Left colon (tissue), 2 donors: ENCODE measurements at regions not wholly inside any gene's neighbourhood (a gene's known extent, or its start where the extent isn't known, plus 50 kb on each side); places are given as distances from the start of the nearest gene placed in this dataset.

Experiments used
- ATAC-seq: fragments of 200-7000 bp; cut with Tn5 transposase; one replicate; pipeline ENCODE4 v1.9.1; 2020; ENCODE audit warnings: mild to moderate bottlenecking, moderate library complexity
- DNase-seq, 2 donors: peaks; one replicate each; pipeline ENCODE4 v3.0.0-alpha.2; 2020
- intact Hi-C, 2 donors: fragments of 100-400 bp; cut with DNase I in 1 of 2; cut with micrococcal nuclease in 1 of 2; formaldehyde crosslinking; loops; one replicate each; pipeline versions ENCODE4 v1.11.2 to v1.14.0; 2022; cut with DNase I, micrococcal nuclease
- donor health status: DM: no; HTN: no; CAD: no.
- donor health status: DM: yes; HTN: yes; CAD: no.

DNA sequence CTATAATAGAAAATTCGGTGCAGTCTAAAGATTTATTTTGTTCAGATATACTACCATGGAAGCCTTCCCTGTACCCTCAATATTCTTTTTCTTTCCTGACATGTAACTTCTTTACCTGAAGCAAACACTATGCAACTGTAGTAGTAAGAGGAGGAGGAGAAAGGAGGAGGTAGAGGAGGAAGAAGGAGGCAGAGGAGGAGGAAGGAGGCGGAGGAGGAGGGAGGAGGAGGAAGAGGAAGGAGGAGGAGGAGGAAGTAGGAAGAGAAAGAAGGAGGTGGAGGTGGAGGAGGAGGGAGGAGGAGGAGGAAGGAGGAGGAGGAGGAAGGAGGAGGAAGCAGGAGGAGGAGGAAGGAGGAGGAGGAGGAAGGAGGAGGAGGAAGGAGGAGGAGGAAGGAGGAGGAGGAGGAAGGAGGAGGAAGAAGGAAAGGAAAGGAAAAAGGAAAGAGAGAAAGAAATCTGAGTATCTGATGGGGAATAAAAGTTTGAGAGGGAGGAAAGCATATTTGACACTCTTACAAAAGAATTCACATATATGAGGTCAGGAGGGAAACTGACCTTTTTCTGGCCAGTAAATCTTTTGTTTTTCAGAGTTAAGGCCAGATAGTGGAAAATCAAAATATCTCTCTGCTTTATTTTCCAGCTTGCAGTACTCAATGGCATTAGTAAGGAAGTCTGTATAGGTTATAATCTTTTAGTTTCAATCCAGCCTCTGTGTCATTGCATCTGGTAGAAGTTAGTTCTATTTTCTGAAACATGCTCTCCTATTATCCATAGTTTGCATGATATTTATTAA is 114.5 kb upstream of the LPAR1 start:
- ATAC-seq = no peak
- no peak for DNase-seq
- intact Hi-C loops = no loop called here

GRCh38 chr9:111151537-111151936 is 113.3 kb upstream of the LPAR1 start:
- intact Hi-C loops = no loop called here
- DNase-seq (no peak), ATAC-seq (no peak)

DNA sequence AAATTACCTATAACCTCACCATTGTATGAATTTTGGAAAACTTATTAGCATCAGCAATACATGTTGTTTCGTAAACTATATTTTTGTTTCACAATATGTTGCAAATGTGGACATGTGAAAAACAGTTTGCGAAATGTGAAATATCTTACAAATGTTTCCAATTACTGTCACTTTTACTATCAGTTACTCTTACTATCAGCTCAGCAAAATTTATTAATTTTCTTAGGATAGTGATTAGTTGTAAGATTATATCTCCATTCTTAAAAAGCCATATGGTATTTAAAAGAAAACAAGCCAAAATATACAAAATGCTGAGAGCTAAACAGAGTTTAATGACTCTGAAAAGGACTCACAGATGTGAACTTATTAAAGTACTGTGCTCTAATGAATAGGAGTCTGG is 111.9 kb upstream of the LPAR1 start:
- ATAC-seq (no peak), DNase-seq (no peak)
- intact Hi-C loops = no loop called here

DNA sequence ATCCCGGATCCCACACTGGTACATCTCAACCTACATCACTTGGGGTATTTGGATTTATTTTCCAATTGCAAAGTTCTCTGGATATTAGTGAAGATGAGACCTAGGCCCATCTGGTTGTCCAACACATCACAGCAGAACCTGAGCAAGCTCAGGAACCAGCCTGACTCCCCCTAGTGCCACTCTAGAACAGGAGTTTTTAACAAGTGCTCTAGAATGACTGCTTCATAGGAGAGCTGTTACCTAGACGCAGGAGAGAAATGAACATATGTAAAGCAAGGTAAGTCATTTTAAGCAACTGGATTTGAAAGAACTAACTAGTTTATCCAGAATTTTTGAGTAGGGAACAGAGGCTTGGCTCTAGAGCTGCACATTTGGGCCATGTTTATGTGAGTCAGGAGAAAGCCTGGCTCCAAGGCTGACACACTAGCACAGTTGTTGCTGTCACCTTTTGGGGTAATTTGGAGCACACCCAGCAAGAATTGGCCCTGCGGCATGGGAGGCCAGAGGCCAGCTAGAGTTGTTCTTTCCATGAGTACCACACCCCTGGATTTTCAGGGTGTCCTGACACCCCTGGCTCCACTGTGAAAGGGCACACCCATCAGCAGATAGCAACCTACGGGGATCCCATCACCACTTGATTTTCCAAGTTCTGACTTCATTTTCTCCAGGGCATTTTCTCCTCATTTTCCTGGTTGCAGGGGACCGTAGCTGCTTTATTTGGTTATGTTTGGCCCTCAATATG is 110.9 kb upstream of the LPAR1 start:
- DNase-seq (no peak), ATAC-seq (no peak)
- intact Hi-C loops = no loop called here

DNA sequence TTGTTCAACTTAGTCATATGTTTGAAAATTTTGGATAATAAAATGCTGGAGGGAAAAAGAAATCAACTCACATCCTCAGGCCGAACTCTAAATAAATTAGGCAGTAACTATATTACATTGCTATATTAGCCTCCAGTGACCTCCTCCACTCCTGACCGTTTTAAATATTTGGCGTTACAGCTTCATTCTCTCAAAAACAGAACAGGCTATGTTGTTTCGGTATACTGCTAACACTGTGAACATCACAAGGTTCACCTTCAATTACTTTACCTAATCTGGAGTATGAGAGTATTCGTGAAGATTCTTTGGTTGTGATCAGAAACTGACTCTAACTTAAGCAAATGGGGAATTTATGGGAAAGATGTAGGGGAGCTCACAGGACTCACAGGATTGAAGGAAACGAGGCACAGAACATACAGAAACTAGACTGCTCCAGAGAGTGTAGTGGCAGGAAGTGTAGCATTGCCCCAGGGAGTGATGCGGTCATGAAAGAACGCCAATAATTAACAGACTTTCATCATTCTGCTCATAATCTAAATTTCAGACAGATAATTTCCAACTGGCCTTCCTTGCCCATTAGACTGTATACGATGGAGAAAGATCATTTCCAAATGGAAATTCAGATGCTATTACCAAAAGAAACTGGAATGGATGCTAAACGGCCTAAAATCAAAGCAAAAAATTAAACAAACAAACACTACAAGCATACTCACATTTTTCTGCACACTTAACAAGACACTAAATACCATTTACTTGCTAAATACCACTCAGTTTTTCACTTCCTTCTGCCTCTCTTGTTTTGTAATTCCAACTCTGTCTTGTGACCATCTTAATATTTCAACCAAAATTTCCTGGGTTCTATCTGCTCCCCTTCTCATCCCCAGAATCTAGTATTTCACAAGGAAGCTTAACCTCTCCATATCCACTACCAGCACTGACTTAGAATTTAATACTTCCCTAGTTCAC is 110.1 kb upstream of the LPAR1 start:
- ATAC-seq (no peak), DNase-seq (no peak)
- intact Hi-C loops = no loop called here

DNA sequence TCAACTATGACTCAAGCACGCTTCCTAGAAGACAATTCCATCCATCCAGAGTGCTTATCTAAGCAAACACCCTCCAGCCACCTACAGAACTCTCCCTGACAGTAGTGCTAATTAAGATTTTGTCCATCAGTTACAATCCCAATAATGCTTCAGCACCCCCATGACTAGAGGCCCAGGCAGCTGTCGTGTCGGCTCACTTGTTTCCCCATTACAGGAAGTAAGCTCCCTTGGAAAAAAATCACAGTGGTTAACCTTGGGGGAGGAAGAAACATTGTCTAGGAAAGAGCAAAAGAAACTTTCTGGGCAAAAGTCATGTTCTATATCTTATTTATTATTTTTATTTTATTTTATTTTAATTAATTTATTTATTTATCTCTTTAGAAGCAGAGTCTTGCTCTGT is 108.8 kb upstream of the LPAR1 start:
- no peak for ATAC-seq
- intact Hi-C loops = no loop called here
- no peak for DNase-seq

DNA sequence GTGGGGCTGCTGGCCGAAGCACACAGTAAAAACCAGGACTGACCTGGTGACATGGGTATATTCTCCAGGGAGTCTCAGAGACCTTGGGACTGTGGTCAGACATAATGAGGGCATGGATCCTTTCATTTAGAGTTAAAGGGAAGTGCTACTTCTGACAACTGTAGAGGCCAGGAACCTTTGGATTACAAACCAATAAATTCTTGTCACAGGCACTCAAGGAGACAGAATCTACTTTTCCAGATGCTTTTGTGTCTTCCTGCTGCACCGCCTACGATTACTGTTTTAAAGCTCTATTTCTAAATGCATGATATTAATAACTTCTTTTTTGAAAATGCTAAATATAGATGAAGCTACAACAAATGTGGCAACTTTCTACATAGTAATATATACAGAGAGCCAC is 106.5 kb upstream of the LPAR1 start:
- ATAC-seq (no peak), DNase-seq (no peak)
- intact Hi-C loops = no loop called here

- no peak for DNase-seq
- intact Hi-C loops = no loop called here
- no peak for ATAC-seq
Observed at GRCh38 chr9:111136180-111136579, 97.9 kb upstream of the LPAR1 start.

- intact Hi-C loops = no loop called here
- DNase-seq = no peak
- ATAC-seq = no peak
Observed at GRCh38 chr9:111131211-111131610, 92.9 kb upstream of the LPAR1 start.

DNA sequence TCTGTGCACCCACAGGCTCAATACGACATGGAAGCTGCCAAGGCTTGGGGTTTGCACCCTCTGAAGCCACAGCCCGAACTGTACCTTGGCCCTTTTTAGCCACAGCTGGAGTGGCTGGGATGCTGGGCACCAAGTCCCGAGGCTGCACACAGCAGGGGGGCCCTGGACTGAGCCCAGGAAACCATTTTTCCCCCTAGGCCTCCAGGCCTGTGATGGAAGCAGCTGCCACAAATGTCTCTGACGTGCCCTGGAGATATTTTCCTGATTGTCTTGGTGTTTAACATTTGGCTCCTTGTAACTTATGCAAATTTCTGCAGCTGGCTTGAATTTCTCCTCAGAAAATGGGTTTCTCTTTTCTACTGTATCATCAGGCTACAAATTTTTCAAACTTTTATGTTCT is 82.3 kb upstream of the LPAR1 start:
- DNase-seq = no peak
- intact Hi-C loops = no loop called here
- ATAC-seq = no peak

DNA sequence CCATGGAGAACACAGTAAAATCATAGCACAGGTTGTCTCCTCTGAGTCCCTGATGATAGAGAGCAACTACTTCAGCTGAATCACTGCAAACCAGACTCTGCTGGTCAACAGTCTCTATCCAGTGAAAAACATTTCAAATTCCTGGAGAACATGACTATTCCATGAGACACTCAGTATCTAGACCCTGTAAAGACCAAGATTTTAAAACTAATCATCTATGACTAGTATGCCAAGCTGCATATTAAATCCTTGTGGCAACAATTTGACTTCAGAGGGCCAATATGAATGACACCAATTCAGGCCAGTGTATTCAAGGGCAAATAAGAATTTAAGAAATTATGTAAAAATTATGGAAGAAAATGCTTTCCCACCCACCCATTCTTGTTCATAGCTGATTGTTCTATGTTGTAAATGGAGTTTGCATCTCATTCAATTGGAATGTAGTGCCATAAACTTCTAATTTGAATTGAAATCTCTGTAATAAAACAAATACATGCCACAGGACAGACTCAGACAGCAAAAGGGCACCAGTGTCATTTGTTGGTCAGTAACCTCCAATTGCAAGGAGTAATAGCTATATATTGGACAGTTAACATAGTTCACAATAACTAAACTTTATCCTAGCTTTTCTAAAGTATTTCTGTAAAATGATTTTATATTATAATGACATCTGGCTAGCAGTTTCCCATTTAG is 80.1 kb upstream of the LPAR1 start:
- intact Hi-C loops = no loop called here
- DNase-seq (no peak), ATAC-seq (no peak)

DNA sequence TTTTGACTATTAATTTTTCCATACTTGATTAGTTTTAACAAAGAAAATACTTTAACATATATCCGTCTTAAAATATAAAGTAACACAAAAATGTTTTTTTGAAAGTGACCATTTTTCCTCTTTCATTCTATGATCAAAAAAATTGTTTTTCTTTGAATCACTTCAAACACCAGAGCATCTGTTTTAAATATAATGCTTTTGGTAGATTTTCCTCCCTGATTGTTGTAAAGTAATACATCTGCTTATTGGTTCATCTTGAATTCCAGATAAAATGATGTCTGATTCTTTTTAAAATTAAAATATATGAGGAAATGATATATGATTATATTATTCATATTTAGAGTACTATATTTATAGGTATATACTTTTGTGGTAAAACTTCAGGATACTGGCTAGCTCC is 76.2 kb upstream of the LPAR1 start:
- intact Hi-C loops = no loop called here
- no peak for DNase-seq
- no peak for ATAC-seq

- intact Hi-C loops = no loop called here
- ATAC-seq (no peak), DNase-seq (no peak)
Observed at GRCh38 chr9:111113712-111114111, 75.4 kb upstream of the LPAR1 start.

DNA sequence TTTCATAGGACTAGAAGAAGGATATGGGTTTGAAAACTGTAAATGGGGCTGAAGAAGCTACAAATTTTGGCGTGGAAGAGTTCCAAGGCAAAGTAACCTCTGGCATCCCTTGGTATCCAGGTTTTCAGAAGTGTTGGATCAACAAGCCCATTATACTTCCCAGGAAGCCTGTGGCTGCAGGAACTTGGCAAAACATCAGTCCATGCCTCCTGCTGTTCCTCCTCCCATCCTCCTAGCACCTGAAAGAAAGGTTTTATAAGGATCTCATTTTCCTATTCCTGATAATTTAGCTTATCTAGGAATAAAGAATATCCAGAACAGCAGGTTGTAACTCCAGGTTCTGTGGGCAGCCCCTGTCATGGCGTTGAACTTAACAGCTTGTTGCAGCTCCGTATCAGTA is 72.5 kb upstream of the LPAR1 start:
- no peak for ATAC-seq
- DNase-seq = no peak
- intact Hi-C loops = no loop called here

DNA sequence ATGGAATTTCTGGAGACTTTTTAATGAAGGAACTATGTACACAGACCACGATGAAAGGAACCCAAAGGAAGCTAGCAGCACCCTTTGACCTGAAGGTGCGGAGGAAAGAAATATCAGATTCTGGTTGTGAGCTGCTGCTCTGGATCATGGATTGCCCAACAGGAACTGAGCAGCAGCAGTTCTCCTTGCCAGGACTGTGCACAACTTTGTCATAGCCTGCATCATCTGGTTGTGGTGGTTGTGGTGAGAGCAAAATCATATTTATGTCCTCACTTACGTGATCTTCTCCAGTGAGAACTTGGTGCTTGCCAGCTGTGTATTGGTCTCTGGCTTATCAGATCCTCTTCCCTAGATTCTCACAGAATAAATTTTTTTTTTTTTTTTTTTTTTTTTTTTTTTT is 70.7 kb upstream of the LPAR1 start:
- ATAC-seq (no peak), DNase-seq (no peak)
- intact Hi-C loops = no loop called here

GRCh38 chr9:111107141-111107540 is 68.9 kb upstream of the LPAR1 start:
- intact Hi-C loops = no loop called here
- ATAC-seq (no peak), DNase-seq (no peak)

- no peak for DNase-seq
- no peak for ATAC-seq
- intact Hi-C loops = no loop called here
Observed at GRCh38 chr9:111106202-111106601, 67.9 kb upstream of the LPAR1 start.

DNA sequence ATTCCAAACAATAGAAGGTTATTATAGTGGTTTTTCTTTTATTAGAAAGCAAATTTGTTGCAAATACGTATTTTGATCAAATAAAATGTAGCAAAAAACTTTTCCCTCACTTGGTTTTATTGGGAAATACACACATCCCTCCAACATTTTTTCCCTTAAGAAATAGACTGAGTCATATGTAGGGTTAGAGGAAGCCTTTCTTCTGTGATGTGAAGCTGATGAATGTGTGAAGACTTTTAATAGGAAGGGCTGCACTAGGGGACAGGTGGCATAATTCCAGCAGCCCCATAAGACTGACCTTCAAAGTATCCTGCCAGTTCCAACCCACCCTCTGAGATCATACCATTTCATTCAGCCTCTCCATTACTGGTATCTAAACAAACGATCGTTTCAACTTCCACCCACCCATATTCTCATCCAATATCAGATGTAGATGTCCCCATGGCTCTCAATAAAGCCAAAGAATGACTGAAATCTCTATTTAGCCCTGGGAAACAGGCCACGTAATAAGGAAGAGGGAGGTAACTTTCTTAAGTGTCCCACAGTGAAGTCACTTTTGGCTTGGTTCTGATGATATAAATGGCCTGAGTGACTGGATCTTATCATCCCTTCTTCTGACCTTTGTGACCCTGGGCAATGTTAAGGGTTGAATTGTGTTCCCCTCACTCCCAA is 64.7 kb upstream of the LPAR1 start:
- intact Hi-C loops = no loop called here
- DNase-seq = no peak
- ATAC-seq = no peak
